Left ventricle myocardium inferior (tissue), 1 donor: ENCODE measurements at regions not wholly inside any gene's neighbourhood (a gene's known extent, or its start where the extent isn't known, plus 50 kb on each side); places are given as distances from the start of the nearest gene placed in this dataset.
A peak's percentile ranks its signal among the peaks of the same experiment; 100 is the strongest.

Source experiments
- DNase-seq: peaks from one replicate; pipeline ENCODE4 v3.0.0-alpha.2; 2020
- H3K27ac ChIP-seq: fragments of 200-600 bp; replicated peaks from 2 replicates; pipeline ENCODE4 v1.8.0; 2021
- H3K27me3 ChIP-seq: fragments of 200-600 bp; 2 replicates; pipeline ENCODE4 v1.8.0; 2021; ENCODE audit warnings: low read depth
- H3K36me3 ChIP-seq: fragments of 200-600 bp; 2 replicates; pipeline ENCODE4 v1.8.0; 2021
- H3K4me1 ChIP-seq: fragments of 200-600 bp; 2 replicates; pipeline ENCODE4 v1.8.0; 2021
- H3K4me3 ChIP-seq: fragments of 200-600 bp; 2 replicates; pipeline ENCODE4 v1.8.0; 2021; ENCODE audit warnings: mild to moderate bottlenecking, moderate library complexity
- H3K9me3 ChIP-seq: fragments of 200-600 bp; replicated peaks from 2 replicates; pipeline ENCODE4 v1.8.0; 2021
- intact Hi-C: fragments of 100-400 bp; cut with micrococcal nuclease; formaldehyde crosslinking; loops from one replicate; pipeline ENCODE4 v1.11.0; 2022
- TF ChIP-seq, protein P1 (sequence below): fragments of 200-600 bp; IDR thresholded peaks from 2 replicates; pipeline ENCODE4 v1.8.0; 2021; ENCODE audit warnings: antibody characterized with exemption, mild to moderate bottlenecking, borderline replicate concordance
- donor health status: DM: no; HTN: yes; CAD: no; lungs with severe emphysema.

DNA sequence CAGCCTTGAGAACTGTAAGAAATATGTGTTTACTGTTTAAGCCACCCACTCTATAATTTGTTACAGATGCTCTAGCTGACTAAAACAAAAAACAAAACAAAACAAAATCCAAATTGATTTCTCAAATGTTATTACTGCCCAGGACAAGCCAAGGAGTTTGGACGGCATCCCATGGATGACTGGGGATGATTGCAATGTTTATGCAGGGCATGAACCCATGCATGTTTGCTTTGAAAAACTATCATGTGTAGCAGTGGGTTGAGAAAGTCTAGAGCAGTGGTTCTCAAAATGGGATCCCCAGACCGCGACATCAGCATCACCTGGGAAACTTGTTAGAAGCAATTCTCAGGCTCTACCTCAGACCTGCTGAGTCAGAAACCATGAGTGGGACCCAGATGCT is 223.2 kb upstream of the PSMD7 start:
- no peaks in the 10 kb centered on the region for H3K4me1 ChIP-seq
- no peak for DNase-seq
- intact Hi-C loops: no loop called here
- no peaks in the 10 kb centered on the region for H3K36me3 ChIP-seq
- H3K9me3 ChIP-seq: peaks cover 14% of the 10 kb centered on the region
- peaks cover 12% of the 10 kb centered on the region for H3K27me3 ChIP-seq
- no peak overlapping the region for H3K27ac ChIP-seq
- TF ChIP-seq, protein P1, sequence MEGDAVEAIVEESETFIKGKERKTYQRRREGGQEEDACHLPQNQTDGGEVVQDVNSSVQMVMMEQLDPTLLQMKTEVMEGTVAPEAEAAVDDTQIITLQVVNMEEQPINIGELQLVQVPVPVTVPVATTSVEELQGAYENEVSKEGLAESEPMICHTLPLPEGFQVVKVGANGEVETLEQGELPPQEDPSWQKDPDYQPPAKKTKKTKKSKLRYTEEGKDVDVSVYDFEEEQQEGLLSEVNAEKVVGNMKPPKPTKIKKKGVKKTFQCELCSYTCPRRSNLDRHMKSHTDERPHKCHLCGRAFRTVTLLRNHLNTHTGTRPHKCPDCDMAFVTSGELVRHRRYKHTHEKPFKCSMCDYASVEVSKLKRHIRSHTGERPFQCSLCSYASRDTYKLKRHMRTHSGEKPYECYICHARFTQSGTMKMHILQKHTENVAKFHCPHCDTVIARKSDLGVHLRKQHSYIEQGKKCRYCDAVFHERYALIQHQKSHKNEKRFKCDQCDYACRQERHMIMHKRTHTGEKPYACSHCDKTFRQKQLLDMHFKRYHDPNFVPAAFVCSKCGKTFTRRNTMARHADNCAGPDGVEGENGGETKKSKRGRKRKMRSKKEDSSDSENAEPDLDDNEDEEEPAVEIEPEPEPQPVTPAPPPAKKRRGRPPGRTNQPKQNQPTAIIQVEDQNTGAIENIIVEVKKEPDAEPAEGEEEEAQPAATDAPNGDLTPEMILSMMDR: no peak
- H3K4me3 ChIP-seq: no peak overlapping the region

DNA sequence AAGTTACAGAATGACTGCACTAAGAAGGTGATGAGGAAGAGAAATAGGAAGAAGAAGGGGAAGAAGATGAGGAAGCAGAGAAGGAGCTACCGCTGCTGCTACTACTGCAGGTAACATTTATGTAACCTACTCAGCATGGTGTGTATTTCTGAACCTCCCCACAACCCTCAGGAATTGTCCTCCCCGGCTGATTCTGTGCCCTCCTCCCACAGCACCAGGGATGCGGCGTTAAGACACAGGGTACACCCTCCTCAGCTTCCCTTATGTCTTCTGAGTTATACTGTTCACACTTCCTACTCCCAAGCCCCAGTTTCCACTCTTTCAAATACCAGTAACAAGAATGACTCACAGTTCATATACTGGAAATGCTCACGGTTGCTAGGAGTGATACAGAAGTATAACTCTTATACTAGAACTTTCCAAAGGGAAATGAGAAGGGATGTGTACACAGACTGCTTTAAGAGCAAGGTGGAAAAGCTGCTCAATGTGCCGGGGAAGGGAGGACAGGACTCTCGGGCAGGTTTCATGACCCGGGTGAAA is 224.5 kb upstream of the PSMD7 start:
- no peaks in the 10 kb centered on the region for H3K36me3 ChIP-seq
- H3K27ac ChIP-seq: no peak overlapping the region
- no peak overlapping the region for H3K4me3 ChIP-seq
- peaks cover 19% of the 10 kb centered on the region for H3K27me3 ChIP-seq
- peaks cover 14% of the 10 kb centered on the region for H3K9me3 ChIP-seq
- no peaks in the 10 kb centered on the region for H3K4me1 ChIP-seq
- TF ChIP-seq, protein P1: no peak
- intact Hi-C loops: no loop called here
- no peak for DNase-seq

DNA sequence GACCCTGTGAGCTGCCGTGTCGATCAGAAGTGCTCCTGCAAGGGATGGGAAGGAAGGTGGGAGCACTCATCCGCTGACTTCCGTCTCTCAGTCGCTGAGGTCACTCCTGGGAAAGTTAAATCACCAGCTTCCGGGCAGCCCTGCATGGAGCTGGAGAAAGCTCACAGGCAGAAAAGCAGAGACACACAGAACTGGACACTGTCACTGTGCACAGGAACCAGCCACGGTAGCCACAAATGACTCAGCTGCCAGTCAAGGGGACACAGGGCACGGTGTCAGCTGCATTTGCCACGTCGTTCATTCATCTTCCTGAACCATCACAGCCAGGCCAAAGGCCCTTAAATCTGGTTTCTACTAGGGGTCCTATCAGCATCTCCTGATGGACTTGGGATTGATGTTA is 226.4 kb upstream of the PSMD7 start:
- no peaks in the 10 kb centered on the region for H3K4me1 ChIP-seq
- intact Hi-C loops: no loop called here

DNA sequence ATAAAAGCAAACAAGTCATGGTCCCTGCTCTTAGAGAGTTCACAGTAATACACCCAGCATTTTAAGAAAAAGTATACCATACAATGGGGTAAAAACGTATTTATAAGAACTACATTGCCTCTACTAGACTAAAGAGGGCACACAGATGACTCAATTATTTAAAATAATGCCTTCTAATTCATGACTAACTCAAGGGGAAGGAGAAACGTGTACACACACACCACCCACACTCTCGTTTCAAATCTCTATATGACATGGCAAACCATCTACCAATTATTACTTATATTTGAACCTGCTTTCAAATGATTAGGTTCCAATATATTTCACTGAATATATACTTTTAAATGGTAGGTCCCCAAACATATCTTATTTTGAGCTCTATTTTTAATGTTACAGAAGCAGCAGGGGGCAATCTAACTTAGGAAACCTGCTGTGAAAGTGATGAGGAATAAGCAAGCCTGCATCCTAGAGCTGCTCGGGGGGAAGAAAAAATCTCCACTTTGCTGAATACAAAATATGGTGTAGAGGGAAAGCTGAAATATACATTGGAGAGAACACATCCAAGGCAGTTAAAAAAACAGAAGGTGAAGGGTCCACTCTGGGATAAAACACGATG is 232.4 kb upstream of the PSMD7 start:
- TF ChIP-seq, protein P1: peak; percentile 8
- intact Hi-C loops: no loop called here

More for the DNA sequence above, 226.4 kb upstream of the PSMD7 start:
- Histone ChIP-seq H3K27ac (no peak overlapping the region), H3K27me3 (peaks cover 25% of the 10 kb centered on the region), H3K4me3 (no peak overlapping the region), H3K9me3 (peaks cover 8% of the 10 kb centered on the region), H3K36me3 (no peaks in the 10 kb centered on the region)
- TF ChIP-seq, protein P1: no peak
- DNase-seq: no peak

DNA sequence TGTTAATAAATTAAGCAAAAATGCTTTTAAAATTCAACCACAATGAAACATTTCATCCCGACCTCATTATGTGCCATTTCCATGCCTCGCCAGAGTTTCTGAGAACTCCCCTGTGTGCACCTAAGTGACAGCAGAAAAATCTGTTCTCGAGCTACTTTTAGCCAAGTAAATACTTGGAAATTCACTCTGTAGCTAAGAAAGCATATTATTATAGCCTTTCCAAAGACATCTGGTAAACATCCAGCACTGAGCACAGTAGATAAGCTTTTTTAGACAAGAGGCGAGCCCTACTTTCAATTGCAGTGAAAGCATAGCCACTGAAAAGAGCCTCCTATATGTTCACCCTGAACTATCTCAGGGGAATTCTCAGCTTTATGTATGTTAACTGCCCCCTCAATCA is 242.8 kb upstream of the PSMD7 start:
- Histone ChIP-seq H3K27ac (peak overlapping the region; percentile 2), H3K4me1 (no peaks in the 10 kb centered on the region), H3K36me3 (no peaks in the 10 kb centered on the region), H3K27me3 (no peaks in the 10 kb centered on the region), H3K4me3 (no peak overlapping the region), H3K9me3 (peaks cover 14% of the 10 kb centered on the region)
- intact Hi-C loops: no loop called here
- DNase-seq: no peak
- TF ChIP-seq, protein P1: no peak

More for the DNA sequence above, 232.4 kb upstream of the PSMD7 start:
- no peaks in the 10 kb centered on the region for H3K4me1 ChIP-seq
- no peak for DNase-seq
- H3K27me3 ChIP-seq: peaks cover 30% of the 10 kb centered on the region
- H3K27ac ChIP-seq: no peak overlapping the region
- no peak overlapping the region for H3K4me3 ChIP-seq
- H3K36me3 ChIP-seq: no peaks in the 10 kb centered on the region
- H3K9me3 ChIP-seq: no peaks in the 10 kb centered on the region
